Endodermal cell (in vitro differentiated cells): ENCODE measurements at regions not wholly inside any gene's neighbourhood (a gene's known extent, or its start where the extent isn't known, plus 50 kb on each side); places are given as distances from the start of the nearest gene placed in this dataset.

Experiments
- DNase-seq: peaks from one replicate; pipeline ENCODE4 v3.0.0-alpha.2; 2017
- H3K27ac ChIP-seq: 2 replicates; pipeline ENCODE4 v1.5.1; 2013; ENCODE audit warnings: mild to moderate bottlenecking, low read depth, low read length, moderate library complexity
- H3K27me3 ChIP-seq: 2 replicates; pipeline ENCODE4 v1.6.1; 2013; ENCODE audit warnings: mild to moderate bottlenecking, low read length, moderate library complexity; ENCODE audit not compliant: insufficient read depth, control insufficient read depth, poor library complexity, severe bottlenecking
- H3K36me3 ChIP-seq: 2 replicates; pipeline ENCODE4 v1.7.0; 2013; ENCODE audit warnings: mild to moderate bottlenecking, low read length, moderate library complexity; ENCODE audit not compliant: control insufficient read depth, insufficient read depth
- H3K4me1 ChIP-seq: one replicate; pipeline ENCODE4 v1.7.0; 2013; ENCODE audit warnings: low read length; ENCODE audit not compliant: control insufficient read depth, insufficient read depth
- H3K4me3 ChIP-seq: 2 replicates; pipeline ENCODE4 v1.5.1; 2013; ENCODE audit warnings: mild to moderate bottlenecking, low read length, moderate library complexity
- H3K9ac ChIP-seq: 2 replicates; pipeline ENCODE4 v1.6.1; 2013; ENCODE audit warnings: mild to moderate bottlenecking, low read length, moderate library complexity; ENCODE audit not compliant: poor library complexity, severe bottlenecking; ENCODE audit errors: extremely low read depth
- H3K9me3 ChIP-seq: 2 replicates; pipeline ENCODE4 v1.6.1; 2013; ENCODE audit warnings: mild to moderate bottlenecking, low read length, moderate library complexity; ENCODE audit not compliant: control insufficient read depth
- H3K27ac Mint-ChIP-seq: 2 replicates; pipeline ENCODE4 v1.8.0; 2020; ENCODE audit warnings: mixed read lengths
- H3K27me3 Mint-ChIP-seq: 2 replicates; pipeline ENCODE4 v1.8.0; 2021; ENCODE audit warnings: mild to moderate bottlenecking, mixed read lengths; ENCODE audit not compliant: insufficient read depth
- H3K36me3 Mint-ChIP-seq: 2 replicates; pipeline ENCODE4 v1.8.0; 2020; ENCODE audit warnings: low read depth, mixed read lengths
- H3K4me1 Mint-ChIP-seq: 2 replicates; pipeline ENCODE4 v1.8.0; 2020; ENCODE audit warnings: mixed read lengths
- H3K4me3 Mint-ChIP-seq: 2 replicates; pipeline ENCODE4 v1.8.0; 2020; ENCODE audit warnings: mild to moderate bottlenecking, moderate library complexity, mixed read lengths
- H3K9me3 Mint-ChIP-seq: 2 replicates; pipeline ENCODE4 v1.8.0; 2020; ENCODE audit warnings: mild to moderate bottlenecking, mixed read lengths
- CTCF ChIP-seq: fragments of 200-600 bp; sonication (generic); conservative IDR thresholded peaks from 2 replicates; pipeline ENCODE4 v1.5.0; 2021; ENCODE audit warnings: antibody characterized with exemption, mild to moderate bottlenecking
- WGBS, 2 experiments: methylation state at CpG; one replicate each; pipeline versions ENCODE4 v1.1.5 to v1.1.7; 2013; ENCODE audit warnings: missing lambda C conversion rate in 2 of 2, mixed read lengths in 1 of 2; ENCODE audit not compliant: insufficient coverage in 1 of 2, insufficient read length in 1 of 2; 5-methylcytosine and 5-hydroxymethylcytosine counted together

GRCh38 chr13:111856571-111856970, 210.4 kb upstream of the SOX1 start:
- Histone ChIP-seq H3K4me3 (no peak overlapping the region), H3K27ac (no peak overlapping the region), H3K27me3 (no peaks in the 10 kb centered on the region), H3K9ac (no peak overlapping the region), H3K4me1 (no peaks in the 10 kb centered on the region), H3K36me3 (no peaks in the 10 kb centered on the region), H3K9me3 (no peaks in the 10 kb centered on the region)
- H3K9me3 Mint-ChIP-seq, result peaks cover 5% of the 10 kb centered on the region
- no peaks in the 10 kb centered on the region for H3K36me3 Mint-ChIP-seq
- DNase-seq, result no peak
- TF ChIP-seq CTCF, result no peak
- no peaks in the 10 kb centered on the region for H3K4me1 Mint-ChIP-seq
- H3K27me3 Mint-ChIP-seq, result peaks cover 11% of the 10 kb centered on the region
- no peak overlapping the region for H3K27ac Mint-ChIP-seq
- 91 to 97% methylated on average over 5 to 11 of the region's 11 CpGs for WGBS, 2 experiments
- H3K4me3 Mint-ChIP-seq, result no peak overlapping the region

- no peak overlapping the region for H3K27ac Mint-ChIP-seq
- 88 to 97% methylated on average over 8 to 18 of the region's 18 CpGs for WGBS, 2 experiments
- no peaks in the 10 kb centered on the region for H3K4me1 ChIP-seq
- no peaks in the 10 kb centered on the region for H3K4me1 Mint-ChIP-seq
- H3K9me3 Mint-ChIP-seq, result peaks cover 5% of the 10 kb centered on the region
- H3K4me3 Mint-ChIP-seq, result no peak overlapping the region
- DNase-seq, result no peak
- peaks cover 11% of the 10 kb centered on the region for H3K27me3 Mint-ChIP-seq
- no peak overlapping the region for H3K4me3 ChIP-seq
- no peak overlapping the region for H3K9ac ChIP-seq
- no peaks in the 10 kb centered on the region for H3K27me3 ChIP-seq
- TF ChIP-seq CTCF, result no peak
- H3K36me3 ChIP-seq, result no peaks in the 10 kb centered on the region
- H3K27ac ChIP-seq, result no peak overlapping the region
- H3K9me3 ChIP-seq, result no peaks in the 10 kb centered on the region
- no peaks in the 10 kb centered on the region for H3K36me3 Mint-ChIP-seq
Measured at GRCh38 chr13:111857336-111857735, 209.6 kb upstream of the SOX1 start.

GRCh38 chr13:111857846-111858560, 208.9 kb upstream of the SOX1 start:
- Histone ChIP-seq H3K27me3 (no peaks in the 10 kb centered on the region), H3K36me3 (no peaks in the 10 kb centered on the region), H3K9ac (no peak overlapping the region), H3K27ac (no peak overlapping the region), H3K4me3 (no peak overlapping the region), H3K4me1 (no peaks in the 10 kb centered on the region), H3K9me3 (no peaks in the 10 kb centered on the region)
- Mint-ChIP-seq H3K27ac (no peak overlapping the region), H3K27me3 (peaks cover 16% of the 10 kb centered on the region), H3K36me3 (no peaks in the 10 kb centered on the region), H3K4me1 (no peaks in the 10 kb centered on the region), H3K9me3 (peaks cover 5% of the 10 kb centered on the region), H3K4me3 (no peak overlapping the region)
- no peak for TF ChIP-seq CTCF
- WGBS, 2 experiments, result 89 to 93% methylated on average over 24 to 32 of the region's 32 CpGs
- DNase-seq, result no peak
